ENCODE measurements at regions not wholly inside any gene's neighbourhood (a gene's known extent, or its start where the extent isn't known, plus 50 kb on each side); places are given as distances from the start of the nearest gene placed in this dataset.

- TF ChIP-seq MAZ (IDR thresholded peaks at IDR 0.05; ENCODE audit: borderline replicate concordance, low read depth, low read length) = no peak
- TF ChIP-seq MAFK (IDR thresholded peaks at IDR 0.05; ENCODE audit: low read depth, low read length) = no peak
- TF ChIP-seq POLR2A (IDR thresholded peaks at IDR 0.05; ENCODE audit: low read depth, low read length) = no peak
- TF ChIP-seq, protein P1, sequence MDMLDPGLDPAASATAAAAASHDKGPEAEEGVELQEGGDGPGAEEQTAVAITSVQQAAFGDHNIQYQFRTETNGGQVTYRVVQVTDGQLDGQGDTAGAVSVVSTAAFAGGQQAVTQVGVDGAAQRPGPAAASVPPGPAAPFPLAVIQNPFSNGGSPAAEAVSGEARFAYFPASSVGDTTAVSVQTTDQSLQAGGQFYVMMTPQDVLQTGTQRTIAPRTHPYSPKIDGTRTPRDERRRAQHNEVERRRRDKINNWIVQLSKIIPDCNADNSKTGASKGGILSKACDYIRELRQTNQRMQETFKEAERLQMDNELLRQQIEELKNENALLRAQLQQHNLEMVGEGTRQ (IDR thresholded peaks at IDR 0.05; ENCODE audit: low read depth, low read length) = no peak
- TF ChIP-seq RFX5 (IDR thresholded peaks at IDR 0.05; ENCODE audit: low read depth, low read length) = no peak
- no peak for TF ChIP-seq CEBPB (IDR thresholded peaks at IDR 0.05; ENCODE audit: low read depth, low read length)
- no peak for TF ChIP-seq CHD1 (IDR thresholded peaks at IDR 0.05; ENCODE audit: low read depth, low read length)
- no peak for TF ChIP-seq FOS (IDR thresholded peaks at IDR 0.05; ENCODE audit: low read depth, low read length)
- TF ChIP-seq RCOR1 (IDR thresholded peaks at IDR 0.05; ENCODE audit: insufficient replicate concordance, low read length) = no peak
- no peak for TF ChIP-seq ELK1 (IDR thresholded peaks at IDR 0.05; ENCODE audit: borderline replicate concordance, low read depth, low read length)
- TF ChIP-seq CTCF (conservative IDR thresholded peaks at IDR 0.05; ENCODE audit: low read depth, low read length) = no peak
- no peak for TF ChIP-seq MXI1 (IDR thresholded peaks at IDR 0.05; ENCODE audit: borderline replicate concordance, low read depth, low read length)
- TF ChIP-seq BHLHE40 (IDR thresholded peaks at IDR 0.05; ENCODE audit: low read depth, low read length) = no peak
- no peak for TF ChIP-seq RAD21 (IDR thresholded peaks at IDR 0.05; ENCODE audit: low read length)
- TF ChIP-seq SMC3 (IDR thresholded peaks at IDR 0.05; ENCODE audit: low read depth, low read length) = no peak
- no peak for TF ChIP-seq NFE2L2 (IDR thresholded peaks at IDR 0.05; ENCODE audit: low read depth, low read length)
- Histone ChIP-seq H3K4me2 (ENCODE audit: low read depth, low read length) (peak overlapping the region; percentile 53; the same call in 1 of the 2 replicates), H3K4ac (ENCODE audit: low read depth, low read length) (peak overlapping the region; percentile 12; the same call in 1 of the 2 replicates), H2BK5ac (ENCODE audit: low read depth, low read length, poor library complexity, severe bottlenecking) (peak overlapping the region; percentile 46), H3K9me3 (ENCODE audit: control insufficient read depth, insufficient read depth, low read length) (no peaks in the 10 kb centered on the region), H3K36me3 (ENCODE audit: control insufficient read depth, insufficient read depth, low read length) (peaks cover 4% of the 10 kb centered on the region), H2BK15ac (ENCODE audit: low read depth, low read length) (no peak overlapping the region), H3K4me1 (ENCODE audit: control insufficient read depth, insufficient read depth, low read length) (peaks cover 23% of the 10 kb centered on the region), H4K20me1 (ENCODE audit: insufficient read depth, low read length) (peaks cover 13% of the 10 kb centered on the region), H3K9me1 (ENCODE audit: insufficient read depth, low read length) (peaks cover 27% of the 10 kb centered on the region), H3K56ac (ENCODE audit: extremely low read depth, insufficient read depth, low read length) (no peak overlapping the region), H3K18ac (ENCODE audit: low read depth, low read length) (peak overlapping the region; percentile 39; the same call in 1 of the 2 replicates), H4K91ac (ENCODE audit: insufficient read depth, low read depth, low read length) (no peak overlapping the region), H4K8ac (ENCODE audit: low read depth in 2 of 2, low read length in 2 of 2) (no peak overlapping the region; a peak in 1 of 4 replicates), H4K5ac (ENCODE audit: low read depth, low read length) (no peak overlapping the region), H2AK5ac (ENCODE audit: low read depth, low read length) (no peak overlapping the region), H2BK120ac (ENCODE audit: low read depth, low read length) (peak overlapping the region; percentile 66; the same call in 1 of the 2 replicates), H2AK9ac (replicated peaks; ENCODE audit: low read depth, low read length, poor library complexity) (no peak overlapping the region), H3K27ac (ENCODE audit: insufficient read depth, low read length) (no peak overlapping the region), H3K9ac (ENCODE audit: low read depth, low read length) (no peak overlapping the region), H3K14ac (replicated peaks; ENCODE audit: low read depth, low read length) (peak overlapping the region; percentile 47; the same call in 1 of the 2 replicates), H3K4me3 (ENCODE audit: insufficient read depth, low read depth, low read length) (no peak overlapping the region), H2AFZ (replicated peaks; ENCODE audit: low read length, poor library complexity) (no peak overlapping the region), H2BK20ac (ENCODE audit: low read depth, low read length) (no peak overlapping the region), H3K27me3 (ENCODE audit: control insufficient read depth, insufficient read depth, low read length) (no peaks in the 10 kb centered on the region), H3K79me1 (ENCODE audit: low read depth in 1 of 2, low read length in 2 of 2) (peaks cover 24 to 47% of the 10 kb centered on the region in 2 experiments), H3K23ac (ENCODE audit: low read depth, low read length) (0 out of 2 replicates have a peak overlapping the region, but pooled peaks have one; percentile 52)
- no TSS peak for BruUV-seq (replicated peaks)
- DNase-seq = no peak
- ATAC-seq (ENCODE audit: low read depth) = no peak
- in situ Hi-C loops (cut with MboI; ENCODE audit: low sequenced_read_pairs) = no loop called here
- POLR2A ChIA-PET (ENCODE audit: unreplicated experiment) = no interaction called here
- CTCF ChIA-PET = no interaction called here
- intact Hi-C loops (cut with micrococcal nuclease) = loop anchor here (5.0 kb wide), 2 partner anchors 165 to 225 kb away; partner anchors contain the start of gene SIPA1L1
- dilution Hi-C loops (cut with HindIII; ENCODE audit: low sequenced_read_pairs, unreplicated experiment) = no loop called here
Measured at GRCh38 chr14:71487449-71487848, 444.8 kb upstream of the RGS6 start.
